Smooth muscle cell (in vitro differentiated cells): ENCODE measurements at regions not wholly inside any gene's neighbourhood (a gene's known extent, or its start where the extent isn't known, plus 50 kb on each side); places are given as distances from the start of the nearest gene placed in this dataset.
A peak's percentile ranks its signal among the peaks of the same experiment; 100 is the strongest.

Source experiments
- DNase-seq: peaks from one replicate; lab custom pipeline; 2025; ENCODE audit not compliant: unreplicated experiment; lab: John Stamatoyannopoulos, UW
- H2AFZ ChIP-seq: fragments of 200-600 bp; sonication (generic); 2 replicates; pipeline ENCODE4 v1.6.0; 2016; ENCODE audit warnings: antibody characterized with exemption, low read depth, mild to moderate bottlenecking
- H3F3A ChIP-seq: fragments of 200-600 bp; sonication (generic); 2 replicates; pipeline ENCODE4 v1.6.0; 2017; ENCODE audit warnings: antibody characterized with exemption, low read depth
- H3K27ac ChIP-seq: fragments of 200-600 bp; sonication (generic); 2 replicates; pipeline ENCODE4 v1.5.1; 2016; ENCODE audit warnings: low read depth, mild to moderate bottlenecking
- H3K27me3 ChIP-seq: fragments of 200-600 bp; sonication (generic); 2 replicates; pipeline ENCODE4 v1.6.1; 2016; ENCODE audit warnings: low read depth, mild to moderate bottlenecking
- H3K36me3 ChIP-seq: fragments of 200-600 bp; sonication (generic); 2 replicates; pipeline ENCODE4 v1.5.1; 2016; ENCODE audit warnings: low read depth
- H3K4me1 ChIP-seq: fragments of 200-600 bp; sonication (generic); 2 replicates; pipeline ENCODE4 v1.5.1; 2016; ENCODE audit warnings: low read depth
- H3K4me2 ChIP-seq: fragments of 200-600 bp; sonication (generic); 2 replicates; pipeline ENCODE4 v1.6.0; 2016; ENCODE audit warnings: mild to moderate bottlenecking
- H3K4me3 ChIP-seq: fragments of 200-600 bp; sonication (generic); 2 replicates; pipeline ENCODE4 v1.5.1; 2016; ENCODE audit warnings: mild to moderate bottlenecking
- H3K79me2 ChIP-seq: fragments of 200-600 bp; sonication (generic); 2 replicates; pipeline ENCODE4 v1.6.0; 2016; ENCODE audit warnings: low read depth, mild to moderate bottlenecking
- H3K9ac ChIP-seq: fragments of 200-600 bp; sonication (generic); 2 replicates; pipeline ENCODE4 v1.6.0; 2016; ENCODE audit warnings: low read depth
- H3K9me3 ChIP-seq: fragments of 200-600 bp; sonication (generic); replicated peaks from 2 replicates; pipeline ENCODE4 v1.5.1; 2016; ENCODE audit warnings: low read depth
- H4K20me1 ChIP-seq: fragments of 200-600 bp; sonication (generic); 2 replicates; pipeline ENCODE4 v1.6.0; 2016; ENCODE audit warnings: low read depth
- CTCF ChIP-seq: fragments of 200-600 bp; sonication (generic); IDR thresholded peaks from 2 replicates; pipeline ENCODE4 v1.5.1; 2017; ENCODE audit warnings: borderline replicate concordance, mild to moderate bottlenecking, antibody characterized with exemption; ENCODE audit not compliant: insufficient read depth, poor library complexity, severe bottlenecking
- WGBS: methylation state at CpG from one replicate; pipeline ENCODE4 v1.1.7; 2016; ENCODE audit warnings: low lambda C conversion rate; 5-methylcytosine and 5-hydroxymethylcytosine counted together

DNA sequence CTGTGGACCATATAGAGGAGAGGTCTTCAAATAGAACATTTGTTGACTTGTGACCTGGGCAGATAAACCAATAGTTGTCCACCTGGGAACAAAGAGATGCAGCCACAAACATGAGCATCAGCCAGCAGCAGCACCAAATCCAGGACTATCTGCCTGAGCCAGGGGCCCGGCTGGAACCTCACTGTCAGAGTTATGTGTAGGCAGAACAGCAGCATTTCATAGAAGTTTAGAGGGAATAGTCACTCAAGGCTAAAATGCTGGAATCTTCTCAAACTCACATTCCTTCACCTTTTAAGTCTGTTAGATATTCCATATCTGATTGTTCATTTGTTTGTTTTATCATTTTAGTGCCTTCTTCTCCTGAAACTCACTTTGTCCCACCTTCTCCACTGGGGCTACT is 72.2 kb upstream of the IL6 start:
- H3K79me2 ChIP-seq, result no peaks in the 10 kb centered on the region
- no peak overlapping the region for H3K9ac ChIP-seq
- no peak overlapping the region for H3K4me3 ChIP-seq
- WGBS, result 100% methylated on average over 1 of the region's 1 CpG
- no peak overlapping the region for H3K4me2 ChIP-seq
- no peaks in the 10 kb centered on the region for H3K36me3 ChIP-seq
- H4K20me1 ChIP-seq, result no peaks in the 10 kb centered on the region
- no peak overlapping the region for H2AFZ ChIP-seq
- no peak overlapping the region for H3K27ac ChIP-seq
- H3K4me1 ChIP-seq, result no peaks in the 10 kb centered on the region
- no peaks in the 10 kb centered on the region for H3F3A ChIP-seq
- no peak for DNase-seq
- H3K9me3 ChIP-seq, result no peaks in the 10 kb centered on the region
- H3K27me3 ChIP-seq, result no peaks in the 10 kb centered on the region
- TF ChIP-seq CTCF, result no peak

DNA sequence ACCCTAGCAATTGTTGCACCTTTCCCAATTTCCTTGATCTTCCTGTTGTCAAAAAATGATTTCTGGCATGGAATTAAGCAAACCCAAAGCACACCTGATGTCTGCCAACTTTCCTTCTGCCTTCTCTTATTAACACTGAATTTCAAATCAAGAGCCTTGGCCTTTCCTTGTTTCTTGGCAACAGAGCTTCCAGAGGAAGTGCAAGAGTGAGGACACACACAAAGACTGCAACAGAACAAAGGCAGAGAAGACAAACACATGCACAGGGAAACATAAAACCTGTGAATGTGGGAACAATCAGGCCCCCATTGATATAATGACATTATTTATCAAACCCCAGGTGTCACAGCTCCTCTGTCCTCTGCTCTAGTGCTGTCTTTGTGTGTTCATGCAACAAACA is 73.0 kb upstream of the IL6 start:
- H3K27me3 ChIP-seq, result no peaks in the 10 kb centered on the region
- no peak for DNase-seq
- no peak overlapping the region for H2AFZ ChIP-seq
- H3K79me2 ChIP-seq, result no peaks in the 10 kb centered on the region
- no peak overlapping the region for H3K27ac ChIP-seq
- TF ChIP-seq CTCF, result no peak
- H3F3A ChIP-seq, result no peaks in the 10 kb centered on the region
- no peaks in the 10 kb centered on the region for H3K4me1 ChIP-seq
- no peak overlapping the region for H3K4me3 ChIP-seq
- no peak overlapping the region for H3K4me2 ChIP-seq
- no peak overlapping the region for H3K9ac ChIP-seq
- no peaks in the 10 kb centered on the region for H3K36me3 ChIP-seq
- no peaks in the 10 kb centered on the region for H3K9me3 ChIP-seq
- H4K20me1 ChIP-seq, result no peaks in the 10 kb centered on the region

DNA sequence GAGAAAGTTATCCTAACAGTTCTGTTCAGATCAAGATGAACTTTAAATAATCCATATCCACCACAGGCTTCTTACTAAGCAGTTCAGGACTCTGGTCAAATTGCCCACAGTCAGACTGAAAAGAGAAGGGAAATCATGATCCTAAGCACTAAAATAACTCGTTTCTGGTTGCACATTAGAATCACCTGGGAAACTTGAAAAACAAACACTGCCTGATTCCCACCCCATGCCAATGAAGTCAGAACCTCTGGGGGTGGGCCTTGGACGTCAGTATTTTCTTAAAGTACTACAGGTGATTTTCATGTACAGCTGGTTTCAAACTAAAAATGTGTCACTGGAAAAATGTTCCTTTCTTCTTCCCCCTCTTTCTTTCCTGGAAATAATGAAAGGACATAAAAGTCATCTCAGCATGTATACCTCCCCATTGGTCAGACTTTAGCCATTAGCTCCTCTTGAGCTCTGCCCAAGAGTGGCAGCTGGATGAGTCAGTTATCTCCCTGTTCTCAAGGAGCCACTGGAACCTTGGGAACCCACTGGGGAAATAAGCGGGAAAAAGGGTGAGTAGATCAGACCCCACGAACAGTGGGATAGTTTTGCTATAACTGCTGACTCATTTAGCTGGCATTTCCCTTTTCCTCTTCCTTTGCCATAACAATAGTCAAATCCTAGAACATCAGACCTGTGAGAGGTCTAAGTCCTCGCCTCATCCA is 75.3 kb upstream of the IL6 start:
- H3K27ac ChIP-seq, result peak overlapping the region; percentile 45
- no peak for TF ChIP-seq CTCF
- no peak overlapping the region for H2AFZ ChIP-seq

GRCh38 chr7:22651036-22651435 is 76.0 kb upstream of the IL6 start:
- peaks cover 5% of the 10 kb centered on the region for H3K9me3 ChIP-seq
- H3K4me1 ChIP-seq, result no peaks in the 10 kb centered on the region
- peak overlapping the region; percentile 45 for H3K27ac ChIP-seq
- H2AFZ ChIP-seq, result no peak overlapping the region
- H3K27me3 ChIP-seq, result no peaks in the 10 kb centered on the region
- H3K9ac ChIP-seq, result no peak overlapping the region
- WGBS, result 89% methylated on average over 4 of the region's 4 CpGs
- no peak overlapping the region for H3K4me2 ChIP-seq
- no peaks in the 10 kb centered on the region for H3K79me2 ChIP-seq
- H4K20me1 ChIP-seq, result no peaks in the 10 kb centered on the region
- DNase-seq, result no peak
- TF ChIP-seq CTCF, result no peak
- H3F3A ChIP-seq, result no peaks in the 10 kb centered on the region
- no peak overlapping the region for H3K4me3 ChIP-seq
- H3K36me3 ChIP-seq, result peaks cover 2% of the 10 kb centered on the region

More for the DNA sequence above, 75.3 kb upstream of the IL6 start:
- H3K4me3 ChIP-seq, result no peak overlapping the region
- no peaks in the 10 kb centered on the region for H3F3A ChIP-seq
- H3K36me3 ChIP-seq, result no peaks in the 10 kb centered on the region
- no peaks in the 10 kb centered on the region for H3K9me3 ChIP-seq
- no peak for DNase-seq
- no peak overlapping the region for H3K4me2 ChIP-seq
- 84% methylated on average over 5 of the region's 5 CpGs for WGBS
- no peaks in the 10 kb centered on the region for H3K79me2 ChIP-seq
- H3K27me3 ChIP-seq, result no peaks in the 10 kb centered on the region
- H4K20me1 ChIP-seq, result no peaks in the 10 kb centered on the region
- no peaks in the 10 kb centered on the region for H3K4me1 ChIP-seq
- no peak overlapping the region for H3K9ac ChIP-seq
